Peyer's patch (tissue), 4 donors: ENCODE measurements at regions not wholly inside any gene's neighbourhood (a gene's known extent, or its start where the extent isn't known, plus 50 kb on each side); places are given as distances from the start of the nearest gene placed in this dataset.
"Not testable (repeated sequence)": the region's sequence is repeated elsewhere in the genome, so short reads cannot be mapped to it uniquely, and the experiment has no call there.

Experiments used
- DNase-seq, 3 donors: peaks; one replicate each; pipeline ENCODE4 v3.0.0-alpha.2; 2017 to 2019
- H3K27ac ChIP-seq, 4 donors: fragments of 200-600 bp; sonication (generic); one replicate each; pipeline ENCODE4 v1.5.1; 2016 to 2019
- H3K27me3 ChIP-seq, 2 donors: fragments of 200-600 bp; sonication (generic); one replicate each; pipeline ENCODE4 v1.5.1; 2019
- H3K36me3 ChIP-seq, 3 donors: fragments of 200-600 bp; sonication (generic); one replicate each; pipeline ENCODE4 v1.5.1; 2016 to 2019
- H3K4me1 ChIP-seq, 4 donors: fragments of 200-600 bp; sonication (generic); one replicate each; pipeline ENCODE4 v1.5.1; 2016 to 2019
- H3K4me3 ChIP-seq, 4 donors: fragments of 200-600 bp; sonication (generic); 1 replicate in 3 of 4; 2 replicates in 1 of 4; pipeline ENCODE4 v1.5.1; 2016 to 2019; ENCODE audit warnings: mild to moderate bottlenecking in 1 of 4
- H3K9me3 ChIP-seq, 4 donors: fragments of 200-600 bp; sonication (generic); one replicate each; pipeline ENCODE4 v1.5.1; 2016 to 2019; ENCODE audit warnings: mild to moderate bottlenecking in 1 of 4
- POLR2A ChIP-seq, 2 donors: fragments of 450-650 bp; IDR thresholded peaks; one replicate each; pipeline ENCODE4 v1.5.1; 2017; ENCODE audit warnings: antibody characterized with exemption in 2 of 2, mild to moderate bottlenecking in 2 of 2, moderate library complexity in 2 of 2

- not testable (repeated sequence) for H3K27me3 ChIP-seq, H3K4me1 ChIP-seq, H3K36me3 ChIP-seq, H3K9me3 ChIP-seq
- H3K4me3 ChIP-seq, result peak overlapping the region; percentile 63 to 87 (median 74)
- H3K27ac ChIP-seq, result peak overlapping the region; percentile 86 to 98 (median 93)
- DNase-seq, result peak; percentile 37 to 61 (median 51)
Observed at GRCh38 chr2:87075054-87075790, 53.6 kb upstream of the PLGLB1 start.

DNA sequence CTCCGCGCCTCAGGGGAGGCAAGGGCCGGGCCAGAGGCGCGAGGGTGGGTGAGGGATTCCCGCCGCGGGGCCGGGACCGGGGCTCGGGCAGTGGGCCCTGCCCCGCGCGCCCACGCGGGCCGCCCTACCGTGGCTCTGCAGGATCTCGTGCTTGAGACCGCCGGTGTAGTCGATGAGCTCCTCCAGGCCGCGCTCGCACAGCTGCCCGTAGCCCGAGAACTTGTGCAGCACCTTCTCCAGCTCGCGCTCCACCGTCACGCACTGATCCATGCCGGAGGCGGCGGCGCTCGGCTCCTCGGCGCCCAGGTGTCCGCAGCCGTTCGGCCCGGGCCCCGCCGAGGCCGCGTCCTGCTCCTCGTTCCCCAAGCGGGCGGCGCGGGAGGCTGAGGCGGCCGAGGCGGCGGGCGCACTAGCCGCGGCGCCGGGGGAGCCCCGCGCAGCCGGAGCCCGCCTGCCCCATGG is 54.2 kb upstream of the PLGLB1 start:
- peak overlapping the region; percentile 63 to 87 (median 74) for H3K4me3 ChIP-seq
- not testable (repeated sequence) for H3K27me3 ChIP-seq, H3K4me1 ChIP-seq, H3K36me3 ChIP-seq, H3K9me3 ChIP-seq
- H3K27ac ChIP-seq, result peak overlapping the region; percentile 86 to 98 (median 93)
- peak; percentile 46 to 77 (median 65) for DNase-seq

DNA sequence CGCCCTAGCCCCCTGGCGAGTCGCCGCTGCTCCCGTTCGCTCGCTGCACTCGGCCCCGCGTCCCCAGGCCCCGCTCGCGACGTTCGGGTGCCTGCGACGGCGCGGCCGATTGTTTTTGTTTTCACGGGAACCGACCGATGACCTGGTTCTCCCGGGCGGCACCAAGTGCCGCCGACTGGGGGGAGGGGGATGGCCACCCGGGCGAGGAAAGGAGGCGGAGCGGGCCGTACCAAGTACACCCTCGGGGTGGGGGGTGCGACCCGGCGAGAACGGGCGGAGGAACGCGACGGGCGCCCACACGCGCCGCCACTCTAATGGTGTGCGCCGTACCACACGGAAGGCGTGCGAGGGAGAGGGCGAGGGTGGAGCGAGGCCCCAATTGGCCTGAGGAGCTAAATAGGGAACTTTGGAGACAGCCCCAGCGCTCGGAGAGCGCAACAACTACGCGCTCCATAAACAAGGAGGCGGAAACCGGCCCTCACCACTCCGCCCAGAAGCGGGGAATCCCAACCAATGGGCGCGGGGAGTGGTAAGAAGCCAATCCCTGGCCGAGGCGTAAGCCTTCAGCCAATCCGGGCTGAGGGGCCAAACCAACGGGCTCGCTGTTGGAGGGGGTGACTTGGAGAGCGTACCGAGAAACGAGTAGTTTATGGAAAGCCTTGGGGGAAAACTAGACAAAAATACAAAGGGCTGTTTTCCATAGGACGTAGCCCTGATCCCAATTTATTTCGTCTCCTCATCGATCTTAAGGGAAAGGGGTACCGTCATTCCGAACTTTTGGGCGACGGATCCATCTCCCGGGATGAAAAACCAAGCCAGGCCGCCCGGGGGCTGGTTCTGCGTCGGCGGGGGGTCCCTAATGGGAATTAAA is 54.8 kb upstream of the PLGLB1 start:
- H3K9me3 ChIP-seq, result not testable (repeated sequence)
- peak; percentile 77 to 87 for TF ChIP-seq POLR2A (IDR thresholded peaks at IDR 0.05)
- peak; percentile 85 to 96 (median 92) for DNase-seq

DNA sequence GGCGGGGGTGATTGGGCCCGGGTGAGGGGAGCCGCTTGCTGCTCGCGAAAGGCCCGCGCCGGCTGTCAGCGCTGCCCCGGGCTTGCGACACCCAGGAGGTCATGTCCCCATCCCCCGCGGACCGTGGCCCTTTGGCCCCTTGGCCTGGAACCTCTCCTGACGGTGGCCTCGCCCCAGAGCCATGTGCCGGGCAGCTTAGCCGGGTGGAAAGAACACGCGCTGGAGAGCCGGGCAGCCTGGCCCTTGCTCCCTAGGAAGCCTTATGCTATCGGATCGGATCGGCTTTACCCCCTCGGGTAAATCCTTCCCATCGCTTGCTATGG is 55.4 kb upstream of the PLGLB1 start:
- H3K9me3 ChIP-seq, H3K36me3 ChIP-seq, H3K4me1 ChIP-seq, H3K27me3 ChIP-seq, DNase-seq: not testable (repeated sequence)
- H3K4me3 ChIP-seq, result peak overlapping the region; percentile 63 to 87 (median 74)
- H3K27ac ChIP-seq, result peak overlapping the region; percentile 86 to 98 (median 93)

More for the DNA sequence above, 54.8 kb upstream of the PLGLB1 start:
- not testable (repeated sequence) for H3K27me3 ChIP-seq, H3K36me3 ChIP-seq, H3K4me1 ChIP-seq
- Histone ChIP-seq H3K27ac (peak overlapping the region; percentile 86 to 98 (median 93)), H3K4me3 (peak overlapping the region; percentile 63 to 87 (median 74))

GRCh38 chr2:87081727-87082126 is 60.1 kb upstream of the PLGLB1 start:
- not testable (repeated sequence) for H3K27me3 ChIP-seq, H3K9me3 ChIP-seq, H3K4me1 ChIP-seq, H3K4me3 ChIP-seq, H3K27ac ChIP-seq, H3K36me3 ChIP-seq, DNase-seq

GRCh38 chr2:87088079-87088478 is 66.4 kb upstream of the PLGLB1 start:
- DNase-seq, H3K36me3 ChIP-seq, H3K27me3 ChIP-seq, H3K9me3 ChIP-seq, H3K4me3 ChIP-seq, H3K4me1 ChIP-seq, H3K27ac ChIP-seq: not testable (repeated sequence)

- not testable (repeated sequence) for DNase-seq, H3K36me3 ChIP-seq, H3K27me3 ChIP-seq, H3K4me1 ChIP-seq, H3K4me3 ChIP-seq, H3K27ac ChIP-seq, H3K9me3 ChIP-seq
Observed at GRCh38 chr2:87089401-87089800, 67.8 kb upstream of the PLGLB1 start.

GRCh38 chr2:87093252-87093651 is 71.6 kb upstream of the PLGLB1 start:
- not testable (repeated sequence) for H3K4me1 ChIP-seq, H3K27me3 ChIP-seq, H3K4me3 ChIP-seq, DNase-seq, H3K36me3 ChIP-seq, H3K9me3 ChIP-seq, H3K27ac ChIP-seq

- not testable (repeated sequence) for H3K9me3 ChIP-seq, H3K4me3 ChIP-seq, DNase-seq, H3K27me3 ChIP-seq, H3K4me1 ChIP-seq, H3K27ac ChIP-seq, H3K36me3 ChIP-seq
Observed at GRCh38 chr2:87093937-87094529, 72.4 kb upstream of the PLGLB1 start.

DNA sequence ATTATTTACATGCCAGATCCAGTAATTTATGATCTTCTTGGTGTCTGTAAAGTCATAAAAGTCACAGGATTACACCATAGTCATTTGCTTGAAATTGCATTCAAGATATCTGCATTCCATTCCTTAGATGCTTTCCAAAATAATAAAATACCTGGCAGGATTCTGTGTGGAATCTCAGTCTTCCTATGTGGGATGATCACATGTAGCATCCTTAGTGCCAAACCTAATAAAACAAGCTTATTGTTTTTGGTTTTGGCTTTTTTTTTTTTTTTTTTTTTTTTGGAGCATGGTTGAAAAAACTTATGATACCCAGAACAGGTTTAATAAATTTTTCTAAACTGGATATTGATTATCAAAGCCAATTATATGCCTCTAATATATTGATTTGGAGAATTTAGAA is 74.2 kb upstream of the PLGLB1 start:
- H3K9me3 ChIP-seq, H3K4me1 ChIP-seq, H3K27ac ChIP-seq, H3K4me3 ChIP-seq, DNase-seq, H3K27me3 ChIP-seq, H3K36me3 ChIP-seq: not testable (repeated sequence)

- H3K36me3 ChIP-seq, DNase-seq, H3K27me3 ChIP-seq, H3K27ac ChIP-seq, H3K4me1 ChIP-seq, H3K9me3 ChIP-seq, H3K4me3 ChIP-seq: not testable (repeated sequence)
Observed at GRCh38 chr2:87128761-87129553, 107.3 kb upstream of the PLGLB1 start.

- not testable (repeated sequence) for DNase-seq
Observed at GRCh38 chr2:87132577-87132976, 110.9 kb upstream of the PLGLB1 start.

GRCh38 chr2:87151835-87152493 is 130.3 kb upstream of the PLGLB1 start:
- H3K4me1 ChIP-seq, H3K27me3 ChIP-seq, DNase-seq, H3K36me3 ChIP-seq, H3K4me3 ChIP-seq, H3K27ac ChIP-seq, H3K9me3 ChIP-seq: not testable (repeated sequence)

More at GRCh38 chr2:87132577-87132976, 110.9 kb upstream of the PLGLB1 start:
- not testable (repeated sequence) for H3K27ac ChIP-seq, H3K27me3 ChIP-seq, H3K36me3 ChIP-seq, H3K4me3 ChIP-seq, H3K9me3 ChIP-seq, H3K4me1 ChIP-seq

- not testable (repeated sequence) for H3K9me3 ChIP-seq, H3K27me3 ChIP-seq, H3K4me1 ChIP-seq, H3K4me3 ChIP-seq, H3K36me3 ChIP-seq, DNase-seq, H3K27ac ChIP-seq
Observed at GRCh38 chr2:87174454-87174853, 152.8 kb upstream of the PLGLB1 start.
